Aorta (tissue), 5 donors: ENCODE measurements at regions not wholly inside any gene's neighbourhood (a gene's known extent, or its start where the extent isn't known, plus 50 kb on each side); places are given as distances from the start of the nearest gene placed in this dataset.
"Not testable (repeated sequence)": the region's sequence is repeated elsewhere in the genome, so short reads cannot be mapped to it uniquely, and the experiment has no call there.

Source experiments
- ATAC-seq: fragments of 200-7000 bp; cut with Tn5 transposase; one replicate; pipeline ENCODE4 v1.9.1; 2022; ENCODE audit warnings: moderate library complexity; ENCODE audit not compliant: low FRiP score
- DNase-seq, 2 donors: peaks; one replicate each; pipeline ENCODE4 v3.0.0-alpha.2; 2020
- H3K27ac ChIP-seq, 2 donors: one replicate each; pipeline ENCODE4 v1.5.1; 2013; ENCODE audit warnings: low read length in 2 of 2, mild to moderate bottlenecking in 2 of 2, moderate library complexity in 2 of 2, control low read depth in 1 of 2, inconsistent platforms in 1 of 2, low read depth in 1 of 2
- H3K27me3 ChIP-seq, 2 donors: one replicate each; pipeline ENCODE4 v1.6.1; 2013; ENCODE audit warnings: control low read depth in 1 of 2, low read length in 1 of 2, mild to moderate bottlenecking in 1 of 2, moderate library complexity in 1 of 2; ENCODE audit not compliant: insufficient read depth in 2 of 2, control insufficient read depth in 1 of 2
- H3K36me3 ChIP-seq, 2 donors: one replicate each; pipeline ENCODE4 v1.6.1; 2013; ENCODE audit warnings: control low read depth in 1 of 2, low read length in 1 of 2, mild to moderate bottlenecking in 1 of 2; ENCODE audit not compliant: insufficient read depth in 2 of 2, control insufficient read depth in 1 of 2
- H3K4me1 ChIP-seq, 2 donors: one replicate each; pipeline ENCODE4 v1.6.1; 2013; ENCODE audit warnings: low read length in 2 of 2, control low read depth in 1 of 2, mild to moderate bottlenecking in 1 of 2, moderate library complexity in 1 of 2; ENCODE audit not compliant: insufficient read depth in 2 of 2, control insufficient read depth in 1 of 2
- H3K4me3 ChIP-seq, 2 donors: one replicate each; pipeline ENCODE4 v1.5.1; 2013; ENCODE audit warnings: low read length in 2 of 2, control low read depth in 1 of 2, mild to moderate bottlenecking in 1 of 2
- H3K9me3 ChIP-seq: one replicate; pipeline ENCODE4 v1.6.1; 2013; ENCODE audit warnings: mild to moderate bottlenecking, low read length; ENCODE audit not compliant: control insufficient read depth
- WGBS, 2 donors: extraction: QIAGEN DNeasy Blood & Tissue Kit; methylation state at CpG; one replicate each; pipeline ENCODE4 v1.1.7; 2013; 5-methylcytosine and 5-hydroxymethylcytosine counted together
- intact Hi-C, 2 donors: fragments of 100-400 bp; cut with DNase I; formaldehyde crosslinking; loops; one replicate each; pipeline versions ENCODE4 v1.14.2 to v1.15.0; 2022
- donor health status: healthy with polysubstance abuse.
- donor health status: Bipolar disorder and iron deficiency.
- donor health status: DM: no; HTN: no; CAD: no.
- donor health status: DM: no; HTN: no; CAD: no.
- donor health status: DM: yes; HTN: yes; CAD: no.

DNA sequence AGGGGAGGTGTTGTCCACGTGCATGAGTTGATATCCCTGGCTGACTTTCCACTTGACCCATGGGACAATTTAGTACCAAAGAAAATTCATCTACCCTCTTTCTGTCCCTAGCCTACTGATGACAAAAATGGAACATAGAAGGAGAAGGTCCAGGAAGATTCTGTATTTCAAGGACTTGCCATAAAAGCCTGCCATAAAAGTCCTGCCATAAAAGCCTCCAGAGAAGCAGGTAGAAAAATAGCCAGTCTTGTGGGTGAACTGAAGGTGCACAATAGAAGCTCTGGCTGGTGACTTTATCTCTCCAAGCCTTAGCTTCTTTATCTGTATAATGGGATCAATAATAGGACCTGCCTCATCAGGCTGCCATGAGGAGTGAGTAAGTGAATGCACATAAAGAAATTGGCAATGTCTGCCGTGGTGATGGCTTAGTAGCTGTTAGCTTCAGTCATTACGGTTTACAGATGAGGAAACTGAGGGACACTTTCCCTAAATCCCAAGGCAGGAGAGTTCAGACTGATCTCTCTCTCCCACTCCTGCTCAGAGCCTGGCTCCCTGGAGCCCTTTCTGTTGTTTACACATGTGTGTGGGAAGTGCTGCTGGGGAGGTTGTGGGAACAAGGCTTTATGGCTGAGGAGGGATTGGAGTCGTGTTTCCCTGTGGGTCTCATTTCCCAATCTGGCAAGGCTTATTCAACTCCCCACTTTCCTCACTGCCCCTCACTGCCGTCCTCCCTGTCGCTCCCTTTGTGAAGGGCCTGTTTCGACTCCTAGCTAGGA is 101.5 kb downstream of the TRIM43 start:
- ATAC-seq: not testable (repeated sequence)

DNA sequence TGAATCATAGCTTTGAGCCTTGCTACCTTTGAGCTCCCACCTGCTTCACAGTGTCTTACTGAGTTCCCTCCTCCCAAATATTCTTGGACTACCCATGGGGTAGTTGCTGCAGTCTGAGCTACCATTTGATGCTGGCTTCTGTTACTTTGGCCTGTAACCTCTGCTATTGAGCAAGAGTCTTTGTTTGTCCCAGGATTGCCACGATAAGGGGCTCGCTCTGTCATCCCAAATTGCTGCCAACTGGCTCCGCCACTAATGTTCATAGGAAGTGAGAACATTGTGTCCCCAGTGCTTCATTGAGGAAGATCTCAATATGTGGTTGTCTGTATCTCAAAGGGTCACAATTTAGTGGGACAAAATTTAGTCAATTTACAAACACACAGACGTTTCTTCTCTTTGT is 103.8 kb downstream of the TRIM43 start:
- no peak overlapping the region for H3K27ac ChIP-seq
- 70 to 72% methylated on average over 4 of the region's 4 CpGs for WGBS, 2 donors
- H3K36me3 ChIP-seq: no peaks in the 10 kb centered on the region
- ATAC-seq (peak; percentile 65), DNase-seq (peak in 1 of 2 donors; percentile 52)
- H3K4me1 ChIP-seq: no peaks in the 10 kb centered on the region
- H3K27me3 ChIP-seq: no peaks in the 10 kb centered on the region
- no peaks in the 10 kb centered on the region for H3K9me3 ChIP-seq
- intact Hi-C loops: no loop called here
- H3K4me3 ChIP-seq: no peak overlapping the region

More for the DNA sequence above, 101.5 kb downstream of the TRIM43 start:
- H3K9me3 ChIP-seq, H3K27me3 ChIP-seq, H3K27ac ChIP-seq, DNase-seq, H3K4me1 ChIP-seq, H3K36me3 ChIP-seq, H3K4me3 ChIP-seq, intact Hi-C loops: not testable (repeated sequence)
- 68 to 72% methylated on average over 7 of the region's 7 CpGs for WGBS, 2 donors

DNA sequence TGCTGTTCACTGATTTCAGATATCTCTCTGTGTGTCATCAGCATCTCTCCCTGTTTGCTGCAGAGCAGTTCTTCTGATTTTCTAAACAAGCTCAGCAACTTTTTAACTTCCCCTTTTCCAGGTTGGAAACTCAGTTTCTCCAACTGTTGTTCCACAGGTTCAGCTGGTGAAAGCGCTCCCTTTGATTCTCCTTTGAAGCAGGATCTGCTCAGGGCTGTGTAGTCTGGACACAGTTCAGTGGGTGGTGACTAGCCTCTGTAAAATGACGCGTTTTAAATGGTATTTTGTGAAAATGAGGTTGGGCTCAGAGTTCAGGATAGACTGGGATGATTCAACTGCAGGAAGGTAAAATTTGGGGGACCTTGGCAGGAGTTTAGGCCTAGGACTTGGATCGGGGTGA is 106.3 kb downstream of the TRIM43 start:
- Histone ChIP-seq H3K4me3 (no peak overlapping the region), H3K27me3 (no peaks in the 10 kb centered on the region), H3K4me1 (no peaks in the 10 kb centered on the region), H3K36me3 (no peaks in the 10 kb centered on the region), H3K9me3 (no peaks in the 10 kb centered on the region), H3K27ac (no peak overlapping the region)
- ATAC-seq (no peak), DNase-seq (no peak)
- intact Hi-C loops: no loop called here
- 59 to 61% methylated on average over 4 of the region's 4 CpGs for WGBS, 2 donors

DNA sequence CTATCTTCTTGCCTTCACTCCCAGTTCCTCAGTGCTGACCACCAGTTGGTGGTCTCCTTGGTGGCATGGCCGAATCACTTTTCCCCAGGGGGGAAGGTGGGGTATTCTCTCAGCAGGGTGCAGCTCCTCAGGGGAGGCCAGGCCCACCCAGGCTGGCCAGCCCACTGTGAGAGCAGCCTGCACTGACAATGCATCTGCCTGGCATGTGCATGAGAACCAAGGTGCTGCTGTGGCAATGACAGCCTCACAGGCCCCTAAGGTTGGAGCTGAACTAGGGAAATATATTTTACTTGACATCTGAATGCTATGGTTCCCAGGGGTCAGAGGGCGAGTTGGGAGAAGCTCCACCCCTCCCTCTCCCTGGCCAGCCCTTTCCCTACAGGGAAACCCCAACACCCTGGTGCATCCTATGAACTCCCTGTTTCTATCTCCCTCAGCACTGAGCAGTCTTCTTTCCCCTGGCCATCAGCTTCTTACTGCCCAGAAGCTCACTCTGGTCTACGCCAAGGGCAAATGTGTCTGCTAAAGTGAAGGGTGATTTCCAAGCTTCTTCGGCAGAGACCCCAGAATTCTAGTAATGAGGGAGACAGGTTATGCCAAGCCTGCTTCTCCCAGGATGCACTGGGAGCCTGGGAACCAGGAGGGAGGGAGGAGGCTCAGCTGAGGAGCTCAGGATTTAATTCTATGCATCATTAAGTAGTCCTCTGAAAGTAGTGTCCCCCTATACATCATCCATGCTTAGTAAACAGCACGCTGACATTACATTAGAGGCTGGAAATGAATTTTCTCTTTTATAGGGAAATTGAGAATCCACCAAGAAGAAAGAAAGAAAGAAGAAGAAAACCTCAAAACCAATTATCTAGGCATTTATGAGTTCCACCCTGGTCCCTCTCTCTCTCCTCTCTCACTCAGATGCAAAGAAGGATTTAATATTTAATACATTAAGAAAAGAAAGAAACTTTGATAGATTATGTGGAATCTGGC is 107.7 kb downstream of the TRIM43 start:
- H3K4me3 ChIP-seq, H3K27ac ChIP-seq, ATAC-seq, H3K9me3 ChIP-seq, H3K4me1 ChIP-seq, intact Hi-C loops, H3K27me3 ChIP-seq, DNase-seq, H3K36me3 ChIP-seq: not testable (repeated sequence)
- 63 to 66% methylated on average over 5 of the region's 5 CpGs for WGBS, 2 donors

DNA sequence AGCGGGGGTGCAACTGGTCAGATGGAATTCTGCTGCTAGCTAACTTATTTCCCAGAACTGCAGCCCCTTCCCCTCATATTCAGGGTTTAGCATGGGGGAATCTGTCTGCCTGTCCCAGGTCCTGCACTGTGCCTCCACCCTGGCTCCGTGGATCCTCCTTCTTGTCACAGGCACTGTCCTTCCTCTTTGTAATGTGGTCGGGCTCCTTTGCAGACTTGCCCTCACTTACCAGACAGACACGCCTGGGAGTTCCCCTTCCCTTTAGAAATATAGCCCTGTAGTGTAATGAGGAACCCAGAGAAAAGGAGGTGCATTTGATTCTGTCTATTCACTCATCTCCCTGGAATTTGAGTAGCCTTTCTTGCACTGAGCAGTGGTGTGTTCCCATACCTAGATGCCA is 108.7 kb downstream of the TRIM43 start:
- Histone ChIP-seq H3K4me3 (no peak overlapping the region), H3K4me1 (no peaks in the 10 kb centered on the region), H3K36me3 (no peaks in the 10 kb centered on the region), H3K27me3 (no peaks in the 10 kb centered on the region), H3K9me3 (no peaks in the 10 kb centered on the region), H3K27ac (no peak overlapping the region)
- intact Hi-C loops: no loop called here
- ATAC-seq (no peak), DNase-seq (peak in 1 of 2 donors; percentile 59)
- 60% methylated on average over 4 of the region's 4 CpGs for WGBS, 2 donors

DNA sequence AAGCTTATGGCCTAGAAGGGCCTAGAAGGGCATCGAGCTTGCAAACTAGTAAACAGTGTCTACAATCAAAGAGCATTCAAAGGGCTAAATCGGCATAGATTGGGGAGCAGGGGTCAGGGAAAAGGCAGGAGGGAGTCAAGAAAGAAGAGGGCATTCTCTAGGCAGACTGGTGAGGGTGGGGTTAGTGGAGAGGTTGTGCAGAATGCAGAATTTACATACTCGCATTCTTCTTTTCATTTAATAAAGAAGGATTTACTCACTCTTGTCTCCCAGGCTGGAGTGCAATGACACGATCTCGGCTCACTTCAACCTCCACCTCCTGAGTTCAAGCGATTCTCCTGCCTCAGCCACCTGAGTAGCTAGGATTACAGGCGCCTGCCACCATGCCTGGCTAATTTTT is 110.7 kb downstream of the TRIM43 start:
- no peaks in the 10 kb centered on the region for H3K9me3 ChIP-seq
- no peak overlapping the region for H3K27ac ChIP-seq
- H3K4me1 ChIP-seq: no peaks in the 10 kb centered on the region
- no peaks in the 10 kb centered on the region for H3K36me3 ChIP-seq
- no peak for ATAC-seq
- 92 to 93% methylated on average over 7 of the region's 7 CpGs for whole genome bisulfite sequencing, 2 donors
- H3K27me3 ChIP-seq: no peaks in the 10 kb centered on the region
- intact Hi-C loops: no loop called here
- no peak overlapping the region for H3K4me3 ChIP-seq
- DNase-seq: no peak

DNA sequence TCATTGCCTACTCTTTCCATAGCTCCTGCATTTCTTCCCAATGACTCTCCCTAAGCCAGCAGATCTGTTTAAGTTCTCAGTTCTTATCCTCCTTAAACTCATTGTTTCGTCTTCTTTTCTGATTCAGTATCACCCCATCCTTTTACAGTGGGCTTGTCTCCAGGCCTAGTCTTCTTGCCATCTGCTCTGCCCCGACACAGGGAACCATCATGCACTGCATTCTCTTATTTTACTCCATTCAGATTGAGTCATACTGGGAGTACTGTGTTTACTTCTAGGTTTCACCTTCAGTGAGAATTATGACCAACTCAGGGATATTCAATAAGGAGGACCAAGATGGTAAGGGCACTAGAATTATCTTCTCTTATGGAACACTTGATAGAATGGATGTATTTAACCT is 115.4 kb downstream of the TRIM43 start:
- intact Hi-C loops, H3K4me3 ChIP-seq, H3K27me3 ChIP-seq, H3K4me1 ChIP-seq, H3K9me3 ChIP-seq, DNase-seq, H3K36me3 ChIP-seq, ATAC-seq, H3K27ac ChIP-seq: not testable (repeated sequence)
- WGBS, 2 donors: 77 to 80% methylated on average over 2 of the region's 2 CpGs

DNA sequence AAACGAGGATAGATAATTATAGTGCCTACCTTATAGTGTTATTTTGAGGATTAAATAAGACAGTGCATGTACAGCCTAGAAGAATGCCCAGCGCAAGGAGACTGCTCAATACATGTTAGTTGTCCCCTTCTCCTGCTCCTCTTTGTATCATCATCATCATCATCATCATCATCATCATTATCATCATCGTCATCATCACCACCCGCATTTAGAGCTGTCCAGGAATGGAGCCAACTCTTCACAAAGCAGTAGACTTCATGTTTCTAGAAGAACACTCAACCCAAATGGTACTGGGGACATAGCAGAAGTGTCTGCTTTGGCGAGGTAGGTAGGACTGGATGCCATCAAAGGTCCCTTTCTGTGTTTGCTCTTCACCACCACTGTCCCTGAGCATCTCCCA is 116.0 kb downstream of the TRIM43 start:
- 86 to 90% methylated on average over 5 of the region's 5 CpGs for WGBS, 2 donors
- no peak for ATAC-seq
- no peak overlapping the region for H3K4me3 ChIP-seq
- H3K36me3 ChIP-seq: no peaks in the 10 kb centered on the region
- no peak for DNase-seq
- peaks cover 3% of the 10 kb centered on the region for H3K9me3 ChIP-seq
- intact Hi-C loops: no loop called here
- no peaks in the 10 kb centered on the region for H3K27me3 ChIP-seq
- H3K27ac ChIP-seq: no peak overlapping the region
- no peaks in the 10 kb centered on the region for H3K4me1 ChIP-seq
